Tibial nerve (tissue), 4 donors: ENCODE measurements at regions not wholly inside any gene's neighbourhood (a gene's known extent, or its start where the extent isn't known, plus 50 kb on each side); places are given as distances from the start of the nearest gene placed in this dataset.

Experiments used
- CTCF ChIP-seq, 5 experiments: fragments of 200-600 bp in 3 of 5; fragments of 450-650 bp in 2 of 5; sonication (generic) in 3 of 5; IDR thresholded peaks; one replicate each; pipeline ENCODE4 v1.5.1; 2016 to 2019; ENCODE audit warnings: antibody characterized with exemption in 5 of 5, mild to moderate bottlenecking in 3 of 5, moderate library complexity in 2 of 5
- EP300 ChIP-seq, 2 donors: sonication (generic); formaldehyde crosslinking; IDR thresholded peaks; one replicate each; pipeline ENCODE4 v1.6.1; 2017; ENCODE audit warnings: antibody characterized with exemption in 2 of 2, mild to moderate bottlenecking in 1 of 2
- POLR2A ChIP-seq, 2 donors: fragments of 450-650 bp; IDR thresholded peaks; one replicate each; pipeline ENCODE4 v1.6.1; 2017; ENCODE audit warnings: antibody characterized with exemption in 2 of 2, mild to moderate bottlenecking in 2 of 2, moderate library complexity in 2 of 2

GRCh38 chr1:83631851-83632250 is 367.1 kb downstream of the TTLL7 start:
- TF ChIP-seq CTCF (IDR thresholded peaks at IDR 0.05): no peak
- no peak for TF ChIP-seq EP300 (IDR thresholded peaks at IDR 0.05)
- TF ChIP-seq POLR2A (IDR thresholded peaks at IDR 0.05): no peak
